Endothelial cell (in vitro differentiated cells): ENCODE measurements at regions not wholly inside any gene's neighbourhood (a gene's known extent, or its start where the extent isn't known, plus 50 kb on each side); places are given as distances from the start of the nearest gene placed in this dataset.

Experiments
- DNase-seq: peaks from one replicate; pipeline ENCODE4 v3.0.0; 2021; ENCODE audit warnings: low spot score
- H3K27ac Mint-ChIP-seq: one replicate; pipeline ENCODE4 v1.8.0; 2021; ENCODE audit warnings: mixed read lengths, inconsistent platforms; ENCODE audit not compliant: unreplicated experiment
- H3K27me3 Mint-ChIP-seq: one replicate; pipeline ENCODE4 v1.8.0; 2021; ENCODE audit warnings: mild to moderate bottlenecking, moderate library complexity, mixed read lengths, inconsistent platforms; ENCODE audit not compliant: unreplicated experiment
- H3K36me3 Mint-ChIP-seq: one replicate; pipeline ENCODE4 v1.8.0; 2021; ENCODE audit warnings: mild to moderate bottlenecking, low read depth, mixed read lengths, inconsistent platforms; ENCODE audit not compliant: unreplicated experiment
- H3K4me1 Mint-ChIP-seq: one replicate; pipeline ENCODE4 v1.8.0; 2021; ENCODE audit warnings: mild to moderate bottlenecking, mixed read lengths, inconsistent platforms; ENCODE audit not compliant: unreplicated experiment
- H3K4me3 Mint-ChIP-seq: one replicate; pipeline ENCODE4 v1.8.0; 2021; ENCODE audit warnings: mild to moderate bottlenecking, mixed read lengths, inconsistent platforms; ENCODE audit not compliant: unreplicated experiment
- H3K9me3 Mint-ChIP-seq: one replicate; pipeline ENCODE4 v1.8.0; 2021; ENCODE audit warnings: mixed read lengths, inconsistent platforms; ENCODE audit not compliant: unreplicated experiment
- CTCF ChIP-seq: fragments of 200-600 bp; sonication (generic); IDR thresholded peaks from one replicate; pipeline ENCODE4 v1.5.0; 2021; ENCODE audit warnings: antibody characterized with exemption; ENCODE audit not compliant: unreplicated experiment

- Mint-ChIP-seq H3K36me3 (peaks cover 5% of the 10 kb centered on the region), H3K4me3 (peak overlapping the region; percentile 0), H3K4me1 (no peaks in the 10 kb centered on the region), H3K27me3 (peaks cover 5% of the 10 kb centered on the region), H3K27ac (no peak overlapping the region), H3K9me3 (peaks cover 14% of the 10 kb centered on the region)
- TF ChIP-seq CTCF: peak; percentile 98
- peak; percentile 64 for DNase-seq
Measured at GRCh38 chr12:38138225-38139221, 178.1 kb upstream of the ALG10B start.

- peaks cover 15% of the 10 kb centered on the region for H3K9me3 Mint-ChIP-seq
- H3K27me3 Mint-ChIP-seq: peaks cover 5% of the 10 kb centered on the region
- peaks cover 6% of the 10 kb centered on the region for H3K36me3 Mint-ChIP-seq
- no peak overlapping the region for H3K27ac Mint-ChIP-seq
- DNase-seq: no peak
- H3K4me1 Mint-ChIP-seq: no peaks in the 10 kb centered on the region
- TF ChIP-seq CTCF: no peak
- no peak overlapping the region for H3K4me3 Mint-ChIP-seq
Measured at GRCh38 chr12:38139456-38139855, 177.1 kb upstream of the ALG10B start.

DNA sequence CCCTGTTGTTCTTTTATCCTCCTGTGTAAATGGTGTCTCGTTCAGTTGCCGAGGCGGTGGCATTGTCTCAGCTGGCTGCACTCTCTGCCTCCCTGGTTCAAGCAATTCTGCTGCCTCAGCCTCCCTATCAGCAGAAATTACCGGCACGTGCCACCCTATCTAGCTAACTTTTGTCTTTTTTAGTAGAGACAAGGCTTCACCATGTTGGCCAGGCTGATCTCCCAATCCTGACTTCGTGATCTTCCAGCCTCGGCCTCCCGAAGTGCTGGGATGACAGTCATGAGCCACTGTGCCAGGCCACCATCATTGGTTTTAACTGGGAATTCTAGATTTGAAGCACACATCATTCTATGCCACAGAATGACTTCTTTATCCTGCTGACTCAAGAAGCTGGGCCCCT, 175.3 kb upstream of the ALG10B start:
- H3K27ac Mint-ChIP-seq: no peak overlapping the region
- no peaks in the 10 kb centered on the region for H3K4me1 Mint-ChIP-seq
- no peak overlapping the region for H3K4me3 Mint-ChIP-seq
- DNase-seq: no peak
- H3K36me3 Mint-ChIP-seq: peaks cover 11% of the 10 kb centered on the region
- no peak for TF ChIP-seq CTCF
- peaks cover 19% of the 10 kb centered on the region for H3K9me3 Mint-ChIP-seq
- H3K27me3 Mint-ChIP-seq: peaks cover 8% of the 10 kb centered on the region

DNA sequence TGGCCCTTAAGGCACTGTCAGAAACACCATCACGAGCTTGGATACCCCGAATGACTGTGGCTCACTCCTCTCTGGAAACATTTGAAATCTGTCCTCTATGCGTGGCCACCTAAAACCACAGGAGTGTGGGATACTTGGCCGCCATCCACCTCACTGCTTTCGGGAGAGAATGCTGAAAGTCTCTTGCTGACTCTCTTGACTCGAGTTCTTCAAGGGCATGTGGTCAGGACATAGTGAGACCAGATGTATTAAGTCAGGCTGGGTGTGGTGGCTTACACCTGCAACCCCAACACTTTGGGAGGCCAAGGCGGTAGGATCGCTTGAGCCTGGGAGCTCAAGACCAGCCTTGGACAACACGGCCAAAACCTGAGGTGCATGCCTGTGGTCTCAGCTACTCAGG, 174.7 kb upstream of the ALG10B start:
- H3K9me3 Mint-ChIP-seq: peaks cover 24% of the 10 kb centered on the region
- H3K27ac Mint-ChIP-seq: no peak overlapping the region
- H3K4me3 Mint-ChIP-seq: no peak overlapping the region
- no peak for DNase-seq
- H3K27me3 Mint-ChIP-seq: peaks cover 7% of the 10 kb centered on the region
- H3K4me1 Mint-ChIP-seq: no peaks in the 10 kb centered on the region
- no peak for TF ChIP-seq CTCF
- H3K36me3 Mint-ChIP-seq: peaks cover 11% of the 10 kb centered on the region

DNA sequence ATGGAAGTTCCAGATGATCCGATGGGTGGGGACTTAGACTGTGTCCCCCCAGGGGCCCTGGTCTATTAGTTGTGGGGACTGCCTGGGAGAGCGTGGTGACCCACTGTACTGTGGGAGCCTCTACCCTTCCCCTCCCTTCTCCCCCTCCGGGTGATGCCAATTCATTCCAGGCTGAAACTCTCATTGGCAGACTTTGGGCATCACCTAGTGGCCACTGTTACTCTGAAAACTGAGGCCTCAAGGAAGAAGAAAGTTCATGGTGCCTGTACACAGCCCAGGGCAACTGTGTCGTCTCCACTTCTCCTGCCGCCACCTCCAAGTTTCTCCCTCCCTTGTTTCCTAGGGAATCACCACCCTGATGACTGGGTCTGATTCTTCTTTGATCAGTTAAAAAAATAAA, 173.6 kb upstream of the ALG10B start:
- TF ChIP-seq CTCF: no peak
- DNase-seq: no peak
- Mint-ChIP-seq H3K27ac (no peak overlapping the region), H3K9me3 (peaks cover 34% of the 10 kb centered on the region), H3K36me3 (peaks cover 18% of the 10 kb centered on the region), H3K27me3 (peaks cover 9% of the 10 kb centered on the region), H3K4me3 (no peak overlapping the region), H3K4me1 (no peaks in the 10 kb centered on the region)
